Endothelial cell (in vitro differentiated cells): ENCODE measurements at regions not wholly inside any gene's neighbourhood (a gene's known extent, or its start where the extent isn't known, plus 50 kb on each side); places are given as distances from the start of the nearest gene placed in this dataset.

ENCODE experiments used
- DNase-seq: peaks from one replicate; pipeline ENCODE4 v3.0.0; 2021; ENCODE audit warnings: low spot score
- H3K27ac Mint-ChIP-seq: one replicate; pipeline ENCODE4 v1.8.0; 2021; ENCODE audit warnings: mixed read lengths, inconsistent platforms; ENCODE audit not compliant: unreplicated experiment
- H3K27me3 Mint-ChIP-seq: one replicate; pipeline ENCODE4 v1.8.0; 2021; ENCODE audit warnings: mild to moderate bottlenecking, moderate library complexity, mixed read lengths, inconsistent platforms; ENCODE audit not compliant: unreplicated experiment
- H3K36me3 Mint-ChIP-seq: one replicate; pipeline ENCODE4 v1.8.0; 2021; ENCODE audit warnings: mild to moderate bottlenecking, low read depth, mixed read lengths, inconsistent platforms; ENCODE audit not compliant: unreplicated experiment
- H3K4me1 Mint-ChIP-seq: one replicate; pipeline ENCODE4 v1.8.0; 2021; ENCODE audit warnings: mild to moderate bottlenecking, mixed read lengths, inconsistent platforms; ENCODE audit not compliant: unreplicated experiment
- H3K4me3 Mint-ChIP-seq: one replicate; pipeline ENCODE4 v1.8.0; 2021; ENCODE audit warnings: mild to moderate bottlenecking, mixed read lengths, inconsistent platforms; ENCODE audit not compliant: unreplicated experiment
- H3K9me3 Mint-ChIP-seq: one replicate; pipeline ENCODE4 v1.8.0; 2021; ENCODE audit warnings: mixed read lengths, inconsistent platforms; ENCODE audit not compliant: unreplicated experiment
- CTCF ChIP-seq: fragments of 200-600 bp; sonication (generic); IDR thresholded peaks from one replicate; pipeline ENCODE4 v1.5.0; 2021; ENCODE audit warnings: antibody characterized with exemption; ENCODE audit not compliant: unreplicated experiment

GRCh38 chr10:104546756-104547155 is 94.3 kb upstream of the SORCS3 start:
- Mint-ChIP-seq H3K27me3 (no peaks in the 10 kb centered on the region), H3K36me3 (no peaks in the 10 kb centered on the region), H3K27ac (no peak overlapping the region), H3K9me3 (no peaks in the 10 kb centered on the region), H3K4me3 (no peak overlapping the region), H3K4me1 (no peaks in the 10 kb centered on the region)
- no peak for DNase-seq
- no peak for TF ChIP-seq CTCF

- H3K4me3 Mint-ChIP-seq, result no peak overlapping the region
- no peaks in the 10 kb centered on the region for H3K4me1 Mint-ChIP-seq
- TF ChIP-seq CTCF, result no peak
- H3K36me3 Mint-ChIP-seq, result no peaks in the 10 kb centered on the region
- DNase-seq, result peak; percentile 34
- H3K27me3 Mint-ChIP-seq, result no peaks in the 10 kb centered on the region
- no peak overlapping the region for H3K27ac Mint-ChIP-seq
- no peaks in the 10 kb centered on the region for H3K9me3 Mint-ChIP-seq
Measured at GRCh38 chr10:104548090-104548489, 93.0 kb upstream of the SORCS3 start.

- Mint-ChIP-seq H3K4me3 (no peak overlapping the region), H3K27ac (no peak overlapping the region), H3K4me1 (no peaks in the 10 kb centered on the region), H3K36me3 (no peaks in the 10 kb centered on the region), H3K9me3 (no peaks in the 10 kb centered on the region), H3K27me3 (no peaks in the 10 kb centered on the region)
- TF ChIP-seq CTCF, result no peak
- DNase-seq, result no peak
Measured at GRCh38 chr10:104556831-104557230, 84.3 kb upstream of the SORCS3 start.

GRCh38 chr10:104557966-104558365 is 83.1 kb upstream of the SORCS3 start:
- no peak overlapping the region for H3K27ac Mint-ChIP-seq
- H3K4me3 Mint-ChIP-seq, result no peak overlapping the region
- no peak for DNase-seq
- H3K36me3 Mint-ChIP-seq, result no peaks in the 10 kb centered on the region
- no peak for TF ChIP-seq CTCF
- no peaks in the 10 kb centered on the region for H3K9me3 Mint-ChIP-seq
- H3K4me1 Mint-ChIP-seq, result no peaks in the 10 kb centered on the region
- H3K27me3 Mint-ChIP-seq, result no peaks in the 10 kb centered on the region

GRCh38 chr10:104559935-104560334 is 81.2 kb upstream of the SORCS3 start:
- no peaks in the 10 kb centered on the region for H3K36me3 Mint-ChIP-seq
- no peak for TF ChIP-seq CTCF

More at GRCh38 chr10:104559935-104560334, 81.2 kb upstream of the SORCS3 start:
- no peaks in the 10 kb centered on the region for H3K4me1 Mint-ChIP-seq
- H3K9me3 Mint-ChIP-seq, result no peaks in the 10 kb centered on the region
- H3K4me3 Mint-ChIP-seq, result no peak overlapping the region
- H3K27me3 Mint-ChIP-seq, result no peaks in the 10 kb centered on the region
- H3K27ac Mint-ChIP-seq, result no peak overlapping the region
- DNase-seq, result no peak
